ENCODE measurements at regions not wholly inside any gene's neighbourhood (a gene's known extent, or its start where the extent isn't known, plus 50 kb on each side); places are given as distances from the start of the nearest gene placed in this dataset.
A peak's percentile ranks its signal among the peaks of the same experiment; 100 is the strongest.
"Not testable (repeated sequence)": the region's sequence is repeated elsewhere in the genome, so short reads cannot be mapped to it uniquely, and the experiment has no call there.

- not testable (repeated sequence) for H3K4me1 Mint-ChIP-seq (ENCODE audit: low read depth); H3K9me3 Mint-ChIP-seq; H3K27ac Mint-ChIP-seq; H3K36me3 Mint-ChIP-seq (ENCODE audit: low read depth); H3K4me3 Mint-ChIP-seq
- peaks cover 30% of the 10 kb centered on the region for H3K27me3 Mint-ChIP-seq (ENCODE audit: low read depth)
Measured at GRCh38 chr1:143709606-143710259, 262.1 kb downstream of the FAM72C start.

- not testable (repeated sequence) for H3K4me1 Mint-ChIP-seq (ENCODE audit: low read depth); H3K4me3 Mint-ChIP-seq; H3K9me3 Mint-ChIP-seq; H3K36me3 Mint-ChIP-seq (ENCODE audit: low read depth); H3K27ac Mint-ChIP-seq
- peaks cover 39% of the 10 kb centered on the region for H3K27me3 Mint-ChIP-seq (ENCODE audit: low read depth)
Measured at GRCh38 chr1:143702739-143703138, 269.0 kb downstream of the FAM72C start.

- H3K36me3 Mint-ChIP-seq (ENCODE audit: low read depth) = peaks cover 2% of the 10 kb centered on the region
- H3K4me1 Mint-ChIP-seq (ENCODE audit: low read depth) = peaks cover 8% of the 10 kb centered on the region
- H3K27me3 Mint-ChIP-seq (ENCODE audit: low read depth) = peaks cover 55% of the 10 kb centered on the region
- no peak overlapping the region for H3K27ac Mint-ChIP-seq
- H3K4me3 Mint-ChIP-seq = no peak overlapping the region
- H3K9me3 Mint-ChIP-seq = peaks cover 3% of the 10 kb centered on the region
Measured at GRCh38 chr1:143699731-143700130, 272.1 kb downstream of the FAM72C start.

GRCh38 chr1:143699115-143699514 lies 272.7 kb downstream of the FAM72C start:
- Mint-ChIP-seq H3K4me1 (ENCODE audit: low read depth) (peaks cover 8% of the 10 kb centered on the region), H3K27ac (no peak overlapping the region), H3K9me3 (peaks cover 3% of the 10 kb centered on the region), H3K36me3 (ENCODE audit: low read depth) (peaks cover 2% of the 10 kb centered on the region), H3K4me3 (no peak overlapping the region), H3K27me3 (ENCODE audit: low read depth) (peaks cover 61% of the 10 kb centered on the region)

DNA sequence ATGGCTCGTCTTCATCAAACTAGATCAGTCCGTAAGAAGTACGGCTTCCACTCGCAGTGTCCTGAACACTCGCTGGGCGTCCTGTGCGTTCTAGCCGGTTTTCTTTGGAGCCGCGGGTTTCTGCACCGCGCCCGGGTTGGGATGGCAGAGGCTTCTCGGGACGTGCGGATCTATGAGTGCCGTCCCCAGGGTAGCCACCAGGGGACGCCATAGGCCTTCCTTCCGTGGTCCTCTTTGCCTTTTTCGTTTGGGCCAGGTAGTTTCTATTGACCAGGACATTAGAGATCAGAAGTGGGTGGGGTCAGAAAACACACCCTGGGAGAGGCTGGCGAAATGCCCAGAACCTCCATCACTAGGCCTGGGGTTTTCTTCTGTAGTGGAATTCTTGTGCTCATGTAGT lies 273.8 kb downstream of the FAM72C start:
- peaks cover 2% of the 10 kb centered on the region for H3K36me3 Mint-ChIP-seq (ENCODE audit: low read depth)

GRCh38 chr1:143694085-143694484 lies 277.7 kb downstream of the FAM72C start:
- Mint-ChIP-seq H3K4me3 (no peak overlapping the region), H3K4me1 (ENCODE audit: low read depth) (peaks cover 7% of the 10 kb centered on the region), H3K27ac (no peak overlapping the region), H3K36me3 (ENCODE audit: low read depth) (peaks cover 2% of the 10 kb centered on the region), H3K27me3 (ENCODE audit: low read depth) (peaks cover 80% of the 10 kb centered on the region), H3K9me3 (peaks cover 3% of the 10 kb centered on the region)

More for the DNA sequence above, 273.8 kb downstream of the FAM72C start:
- peak overlapping the region; percentile 50 for H3K27ac Mint-ChIP-seq
- H3K4me1 Mint-ChIP-seq (ENCODE audit: low read depth) = peaks cover 8% of the 10 kb centered on the region
- H3K4me3 Mint-ChIP-seq = no peak overlapping the region
- peaks cover 71% of the 10 kb centered on the region for H3K27me3 Mint-ChIP-seq (ENCODE audit: low read depth)
- H3K9me3 Mint-ChIP-seq = peaks cover 3% of the 10 kb centered on the region

DNA sequence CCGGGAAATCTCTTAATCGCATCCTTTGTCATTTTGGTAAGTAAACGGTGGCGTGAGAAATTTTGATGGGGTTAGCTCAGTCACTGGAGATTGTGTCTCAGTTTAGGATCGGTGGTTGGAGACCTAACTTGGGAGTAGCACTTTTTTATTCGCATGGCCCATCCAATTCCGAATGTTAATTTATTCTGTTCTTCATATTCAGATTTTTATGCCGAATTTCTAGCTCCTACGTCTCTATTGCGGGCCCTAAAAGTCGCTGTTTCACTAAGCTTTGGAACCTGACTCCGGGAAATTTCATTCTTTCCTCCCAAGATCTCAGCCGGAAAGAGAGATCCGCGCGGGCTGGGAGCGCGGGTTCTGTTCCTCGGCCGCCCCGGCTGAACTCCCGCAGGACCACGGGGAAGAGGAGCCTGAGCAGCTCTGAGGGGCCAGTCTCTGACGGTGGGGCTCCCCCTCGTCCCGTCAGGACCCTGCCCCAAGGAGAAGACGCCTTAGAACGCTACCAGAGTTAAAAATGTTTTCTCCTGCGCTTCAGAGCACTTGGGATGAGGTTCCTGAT lies 279.7 kb downstream of the FAM72C start:
- Mint-ChIP-seq H3K27ac (no peak overlapping the region), H3K4me1 (ENCODE audit: low read depth) (no peaks in the 10 kb centered on the region), H3K9me3 (no peaks in the 10 kb centered on the region), H3K36me3 (ENCODE audit: low read depth) (no peaks in the 10 kb centered on the region), H3K4me3 (no peak overlapping the region), H3K27me3 (ENCODE audit: low read depth) (peaks cover 66% of the 10 kb centered on the region)

DNA sequence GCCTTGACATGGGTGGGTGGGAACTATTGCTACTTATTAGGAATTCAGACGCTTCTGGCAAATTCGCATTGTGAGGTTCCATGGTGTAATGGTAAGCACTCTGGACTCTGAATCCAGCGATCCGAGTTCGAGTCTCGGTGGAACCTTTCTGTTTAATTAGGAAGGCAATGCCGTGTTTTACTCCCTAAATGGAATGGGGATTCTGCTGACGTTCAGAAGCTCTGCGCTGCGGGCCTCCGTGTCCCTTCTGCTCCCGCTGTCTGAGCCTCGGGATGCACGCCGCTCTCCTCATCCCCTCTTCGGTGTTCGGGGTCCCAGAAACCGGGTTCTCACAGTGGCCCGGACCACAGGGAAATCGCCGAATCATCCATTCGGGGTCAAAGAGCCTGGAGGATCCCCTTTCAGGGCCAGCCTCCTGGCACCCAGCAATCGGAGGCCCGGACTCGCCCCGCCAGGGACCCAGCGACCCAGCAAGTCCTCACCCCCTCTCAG lies 280.3 kb downstream of the FAM72C start:
- H3K4me1 Mint-ChIP-seq (ENCODE audit: low read depth) = no peaks in the 10 kb centered on the region
- peaks cover 61% of the 10 kb centered on the region for H3K27me3 Mint-ChIP-seq (ENCODE audit: low read depth)
- no peak overlapping the region for H3K4me3 Mint-ChIP-seq
- no peaks in the 10 kb centered on the region for H3K36me3 Mint-ChIP-seq (ENCODE audit: low read depth)
- no peak overlapping the region for H3K27ac Mint-ChIP-seq
- no peaks in the 10 kb centered on the region for H3K9me3 Mint-ChIP-seq

- peaks cover 52% of the 10 kb centered on the region for H3K27me3 Mint-ChIP-seq (ENCODE audit: low read depth)
- H3K4me3 Mint-ChIP-seq = no peak overlapping the region
- H3K4me1 Mint-ChIP-seq (ENCODE audit: low read depth) = no peaks in the 10 kb centered on the region
Measured at GRCh38 chr1:143689781-143690180, 282.0 kb downstream of the FAM72C start.

GRCh38 chr1:143680304-143680703 lies 291.5 kb downstream of the FAM72C start:
- no peaks in the 10 kb centered on the region for H3K9me3 Mint-ChIP-seq
- peaks cover 9% of the 10 kb centered on the region for H3K27me3 Mint-ChIP-seq (ENCODE audit: low read depth)
- H3K36me3 Mint-ChIP-seq (ENCODE audit: low read depth) = no peaks in the 10 kb centered on the region

More at GRCh38 chr1:143689781-143690180, 282.0 kb downstream of the FAM72C start:
- Mint-ChIP-seq H3K27ac (no peak overlapping the region), H3K9me3 (no peaks in the 10 kb centered on the region), H3K36me3 (ENCODE audit: low read depth) (no peaks in the 10 kb centered on the region)

GRCh38 chr1:143672983-143673382 lies 298.8 kb downstream of the FAM72C start:
- Mint-ChIP-seq H3K9me3 (peaks cover 3% of the 10 kb centered on the region), H3K36me3 (ENCODE audit: low read depth) (no peaks in the 10 kb centered on the region), H3K27me3 (ENCODE audit: low read depth) (peaks cover 45% of the 10 kb centered on the region), H3K27ac (no peak overlapping the region), H3K4me3 (no peak overlapping the region), H3K4me1 (ENCODE audit: low read depth) (no peaks in the 10 kb centered on the region)

More at GRCh38 chr1:143680304-143680703, 291.5 kb downstream of the FAM72C start:
- Mint-ChIP-seq H3K4me3 (no peak overlapping the region), H3K4me1 (ENCODE audit: low read depth) (no peaks in the 10 kb centered on the region), H3K27ac (no peak overlapping the region)

DNA sequence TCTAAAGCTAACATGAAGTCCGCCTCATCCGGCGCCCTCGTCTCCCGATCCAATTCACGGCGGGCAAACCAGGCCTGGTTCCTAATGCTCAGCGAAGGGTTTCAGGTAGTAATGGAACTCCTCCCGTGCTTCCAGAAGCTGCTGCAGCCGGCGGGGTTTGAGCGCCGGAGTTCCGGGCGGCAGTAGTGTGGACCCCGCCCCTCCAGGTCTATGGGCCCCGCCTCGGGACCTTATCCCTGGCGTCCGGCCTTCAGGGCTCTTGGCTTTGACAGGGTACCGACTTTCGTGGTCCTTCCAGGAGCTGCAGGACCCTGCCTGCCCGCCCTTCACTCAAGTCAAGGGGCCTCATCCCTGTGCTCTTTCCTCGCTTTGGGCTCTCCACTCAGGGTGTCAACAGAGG lies 304.1 kb downstream of the FAM72C start:
- Mint-ChIP-seq H3K4me3 (no peak overlapping the region), H3K9me3 (no peaks in the 10 kb centered on the region), H3K27me3 (ENCODE audit: low read depth) (peaks cover 40% of the 10 kb centered on the region), H3K4me1 (ENCODE audit: low read depth) (no peaks in the 10 kb centered on the region), H3K27ac (no peak overlapping the region), H3K36me3 (ENCODE audit: low read depth) (no peaks in the 10 kb centered on the region)

GRCh38 chr1:143666851-143667250 lies 304.9 kb downstream of the FAM72C start:
- no peaks in the 10 kb centered on the region for H3K4me1 Mint-ChIP-seq (ENCODE audit: low read depth)
- no peak overlapping the region for H3K4me3 Mint-ChIP-seq
- peaks cover 48% of the 10 kb centered on the region for H3K27me3 Mint-ChIP-seq (ENCODE audit: low read depth)

DNA sequence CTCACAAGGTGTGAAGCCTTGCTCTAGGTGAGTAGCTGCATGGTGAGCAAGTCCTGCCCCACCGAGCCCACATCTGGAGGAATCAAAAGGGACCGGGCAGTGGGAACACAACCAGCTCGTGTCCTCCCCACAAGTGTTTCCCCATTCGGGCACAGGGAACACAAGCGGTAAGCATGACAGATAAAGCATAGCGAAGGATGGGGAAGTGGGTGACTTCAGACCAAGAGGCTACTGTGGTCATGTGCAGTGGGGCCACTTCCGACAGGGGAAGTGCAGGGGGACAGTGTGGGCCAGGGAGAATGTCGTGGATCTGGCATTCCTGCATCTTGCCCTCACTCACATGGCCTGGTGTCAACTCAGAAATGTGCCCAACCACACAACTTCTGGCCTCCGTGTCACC lies 306.2 kb downstream of the FAM72C start:
- Mint-ChIP-seq H3K9me3 (no peaks in the 10 kb centered on the region), H3K27ac (no peak overlapping the region), H3K4me1 (ENCODE audit: low read depth) (no peaks in the 10 kb centered on the region), H3K4me3 (no peak overlapping the region), H3K36me3 (ENCODE audit: low read depth) (peaks cover 1% of the 10 kb centered on the region), H3K27me3 (ENCODE audit: low read depth) (peaks cover 61% of the 10 kb centered on the region)

More at GRCh38 chr1:143666851-143667250, 304.9 kb downstream of the FAM72C start:
- Mint-ChIP-seq H3K9me3 (no peaks in the 10 kb centered on the region), H3K27ac (no peak overlapping the region), H3K36me3 (ENCODE audit: low read depth) (no peaks in the 10 kb centered on the region)

DNA sequence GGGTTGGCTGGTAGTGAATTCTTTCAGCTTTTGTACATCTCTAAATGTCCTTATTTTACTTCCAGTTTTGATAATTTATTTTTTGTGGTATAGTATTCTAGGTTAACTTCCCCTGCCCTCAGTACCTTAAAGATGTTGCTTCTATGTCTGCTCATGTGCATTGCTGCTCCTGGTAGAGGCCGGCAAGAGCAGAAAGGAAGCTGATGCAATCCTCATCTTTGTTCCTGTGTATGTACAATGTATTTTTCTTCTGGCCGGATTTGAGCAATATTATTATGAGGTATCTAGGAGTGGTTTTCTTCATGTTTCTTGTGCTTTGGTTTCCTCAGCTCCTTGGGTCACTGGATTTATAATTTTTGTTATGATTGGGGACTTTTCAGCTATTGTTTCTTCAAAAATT lies 308.7 kb downstream of the FAM72C start:
- peaks cover 65% of the 10 kb centered on the region for H3K27me3 Mint-ChIP-seq (ENCODE audit: low read depth)
- H3K36me3 Mint-ChIP-seq (ENCODE audit: low read depth); H3K9me3 Mint-ChIP-seq; H3K27ac Mint-ChIP-seq; H3K4me3 Mint-ChIP-seq; H3K4me1 Mint-ChIP-seq (ENCODE audit: low read depth): not testable (repeated sequence)
